Fibroblast of villous mesenchyme (primary cell): ENCODE measurements at regions not wholly inside any gene's neighbourhood (a gene's known extent, or its start where the extent isn't known, plus 50 kb on each side); places are given as distances from the start of the nearest gene placed in this dataset.

Experiments used
- DNase-seq: peaks from one replicate; pipeline ENCODE4 v3.0.0-alpha.2; 2010; ENCODE audit warnings: low read depth
- H3K4me3 ChIP-seq: 2 replicates; pipeline ENCODE4 v1.5.1; 2011; ENCODE audit warnings: low read depth, mild to moderate bottlenecking, low read length
- CTCF ChIP-seq: IDR thresholded peaks from 2 replicates; pipeline ENCODE4 v1.5.1; 2012; ENCODE audit warnings: low read depth, mild to moderate bottlenecking, low read length; ENCODE audit not compliant: insufficient read depth

GRCh38 chr13:109869312-109870237 lies 83.2 kb upstream of the IRS2 start:
- TF ChIP-seq CTCF: peak; percentile 34
- peak overlapping the region; percentile 45 for H3K4me3 ChIP-seq
- peak; percentile 64 for DNase-seq

GRCh38 chr13:109868578-109869311 lies 82.4 kb upstream of the IRS2 start:
- no peak for DNase-seq
- TF ChIP-seq CTCF: no peak
- H3K4me3 ChIP-seq: no peak overlapping the region

- no peak for TF ChIP-seq CTCF
- no peak overlapping the region for H3K4me3 ChIP-seq
- peak; percentile 84 for DNase-seq
Measured at GRCh38 chr13:109867766-109868165, 81.4 kb upstream of the IRS2 start.

GRCh38 chr13:109862627-109863026 lies 76.2 kb upstream of the IRS2 start:
- peak; percentile 71 for DNase-seq
- no peak for TF ChIP-seq CTCF
- no peak overlapping the region for H3K4me3 ChIP-seq

GRCh38 chr13:109859898-109860297 lies 73.5 kb upstream of the IRS2 start:
- TF ChIP-seq CTCF: no peak
- no peak overlapping the region for H3K4me3 ChIP-seq
- DNase-seq: no peak

GRCh38 chr13:109859216-109859835 lies 72.9 kb upstream of the IRS2 start:
- H3K4me3 ChIP-seq: no peak overlapping the region
- DNase-seq: no peak
- no peak for TF ChIP-seq CTCF
